ENCODE measurements at regions not wholly inside any gene's neighbourhood (a gene's known extent, or its start where the extent isn't known, plus 50 kb on each side); places are given as distances from the start of the nearest gene placed in this dataset.
"Not testable (repeated sequence)": the region's sequence is repeated elsewhere in the genome, so short reads cannot be mapped to it uniquely, and the experiment has no call there.

DNA sequence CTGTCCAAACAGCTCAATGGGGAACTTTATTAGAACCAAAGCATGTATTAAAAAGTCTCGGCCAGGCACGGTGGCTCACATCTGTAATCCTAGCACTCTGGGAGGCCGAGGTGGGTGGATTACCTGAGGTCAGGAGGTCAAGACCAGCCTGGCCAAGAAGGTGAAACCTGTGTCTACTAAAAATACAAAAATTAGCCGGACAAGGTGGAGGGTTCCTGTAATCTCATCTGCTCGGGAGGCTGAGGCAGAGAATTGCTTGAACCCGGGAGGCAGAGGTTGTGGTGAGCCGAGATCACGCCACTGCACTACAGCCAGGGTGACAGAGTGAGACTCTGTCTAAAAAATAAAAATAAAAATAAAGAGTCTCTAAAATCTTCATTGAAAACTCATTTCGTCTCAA is 132.8 kb upstream of the TPTE start:
- TF ChIP-seq CHD4 (IDR thresholded peaks at IDR 0.05; ENCODE audit: insufficient read depth, insufficient replicate concordance, low read depth, low read length, poor library complexity, severe bottlenecking); RAD21 (CRISPR knock-in tag; conservative IDR thresholded peaks at IDR 0.05 in 1 of 2, IDR thresholded peaks at IDR 0.05 in 1 of 2); EWSR1 (IDR thresholded peaks at IDR 0.05; ENCODE audit: borderline replicate concordance, low read depth, partially characterized antibody); STAG1 (CRISPR knock-in tag; IDR thresholded peaks at IDR 0.05; ENCODE audit: borderline replicate concordance); ESRRA (IDR thresholded peaks at IDR 0.05; ENCODE audit: borderline replicate concordance, low read depth); ZFPM2 (CRISPR knock-in tag; IDR thresholded peaks at IDR 0.05); PHF8 (IDR thresholded peaks at IDR 0.05; ENCODE audit: borderline replicate concordance, low read length); ZNF274 (IDR thresholded peaks at IDR 0.05; ENCODE audit: borderline replicate concordance, low read depth, low read length); SRF (CRISPR knock-in tag; IDR thresholded peaks at IDR 0.05); HDAC2 (IDR thresholded peaks at IDR 0.05); XRCC4 (IDR thresholded peaks at IDR 0.05; ENCODE audit: extremely low read depth, insufficient read depth, insufficient read length): not testable (repeated sequence)
- TF ChIP-seq, protein P1, sequence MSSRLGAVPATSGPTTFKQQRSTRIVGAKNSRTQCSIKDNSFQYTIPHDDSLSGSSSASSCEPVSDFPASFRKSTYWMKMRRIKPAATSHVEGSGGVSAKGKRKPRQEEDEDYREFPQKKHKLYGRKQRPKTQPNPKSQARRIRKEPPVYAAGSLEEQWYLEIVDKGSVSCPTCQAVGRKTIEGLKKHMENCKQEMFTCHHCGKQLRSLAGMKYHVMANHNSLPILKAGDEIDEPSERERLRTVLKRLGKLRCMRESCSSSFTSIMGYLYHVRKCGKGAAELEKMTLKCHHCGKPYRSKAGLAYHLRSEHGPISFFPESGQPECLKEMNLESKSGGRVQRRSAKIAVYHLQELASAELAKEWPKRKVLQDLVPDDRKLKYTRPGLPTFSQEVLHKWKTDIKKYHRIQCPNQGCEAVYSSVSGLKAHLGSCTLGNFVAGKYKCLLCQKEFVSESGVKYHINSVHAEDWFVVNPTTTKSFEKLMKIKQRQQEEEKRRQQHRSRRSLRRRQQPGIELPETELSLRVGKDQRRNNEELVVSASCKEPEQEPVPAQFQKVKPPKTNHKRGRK (tag; IDR thresholded peaks at IDR 0.05): not testable (repeated sequence)
- TF ChIP-seq, protein P2, sequence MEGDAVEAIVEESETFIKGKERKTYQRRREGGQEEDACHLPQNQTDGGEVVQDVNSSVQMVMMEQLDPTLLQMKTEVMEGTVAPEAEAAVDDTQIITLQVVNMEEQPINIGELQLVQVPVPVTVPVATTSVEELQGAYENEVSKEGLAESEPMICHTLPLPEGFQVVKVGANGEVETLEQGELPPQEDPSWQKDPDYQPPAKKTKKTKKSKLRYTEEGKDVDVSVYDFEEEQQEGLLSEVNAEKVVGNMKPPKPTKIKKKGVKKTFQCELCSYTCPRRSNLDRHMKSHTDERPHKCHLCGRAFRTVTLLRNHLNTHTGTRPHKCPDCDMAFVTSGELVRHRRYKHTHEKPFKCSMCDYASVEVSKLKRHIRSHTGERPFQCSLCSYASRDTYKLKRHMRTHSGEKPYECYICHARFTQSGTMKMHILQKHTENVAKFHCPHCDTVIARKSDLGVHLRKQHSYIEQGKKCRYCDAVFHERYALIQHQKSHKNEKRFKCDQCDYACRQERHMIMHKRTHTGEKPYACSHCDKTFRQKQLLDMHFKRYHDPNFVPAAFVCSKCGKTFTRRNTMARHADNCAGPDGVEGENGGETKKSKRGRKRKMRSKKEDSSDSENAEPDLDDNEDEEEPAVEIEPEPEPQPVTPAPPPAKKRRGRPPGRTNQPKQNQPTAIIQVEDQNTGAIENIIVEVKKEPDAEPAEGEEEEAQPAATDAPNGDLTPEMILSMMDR (IDR thresholded peaks at IDR 0.05 in 2 of 3, conservative IDR thresholded peaks at IDR 0.05 in 1 of 3; ENCODE audit: insufficient read depth in 2 of 3, low read depth in 1 of 3, low read length in 3 of 3): not testable (repeated sequence)
